Astrocyte of the spinal cord (primary cell): ENCODE measurements at regions not wholly inside any gene's neighbourhood (a gene's known extent, or its start where the extent isn't known, plus 50 kb on each side); places are given as distances from the start of the nearest gene placed in this dataset.

Source experiments
- DNase-seq: peaks from one replicate; pipeline ENCODE4 v3.0.0; 2011; ENCODE audit warnings: low read depth, low spot score
- H3K4me3 ChIP-seq: 2 replicates; pipeline ENCODE4 v1.5.1; 2011; ENCODE audit warnings: low read depth, mild to moderate bottlenecking, low read length, moderate library complexity
- in situ Hi-C: cut with HindIII; loops from 2 replicates; pipeline ENCODE4 v1.10.0; 2017; ENCODE audit warnings: low sequenced_read_pairs
- TF ChIP-seq, protein P1 (sequence below): IDR thresholded peaks from 2 replicates; pipeline ENCODE4 v1.5.1; 2012; ENCODE audit warnings: low read depth, mild to moderate bottlenecking, low read length, inconsistent platforms

DNA sequence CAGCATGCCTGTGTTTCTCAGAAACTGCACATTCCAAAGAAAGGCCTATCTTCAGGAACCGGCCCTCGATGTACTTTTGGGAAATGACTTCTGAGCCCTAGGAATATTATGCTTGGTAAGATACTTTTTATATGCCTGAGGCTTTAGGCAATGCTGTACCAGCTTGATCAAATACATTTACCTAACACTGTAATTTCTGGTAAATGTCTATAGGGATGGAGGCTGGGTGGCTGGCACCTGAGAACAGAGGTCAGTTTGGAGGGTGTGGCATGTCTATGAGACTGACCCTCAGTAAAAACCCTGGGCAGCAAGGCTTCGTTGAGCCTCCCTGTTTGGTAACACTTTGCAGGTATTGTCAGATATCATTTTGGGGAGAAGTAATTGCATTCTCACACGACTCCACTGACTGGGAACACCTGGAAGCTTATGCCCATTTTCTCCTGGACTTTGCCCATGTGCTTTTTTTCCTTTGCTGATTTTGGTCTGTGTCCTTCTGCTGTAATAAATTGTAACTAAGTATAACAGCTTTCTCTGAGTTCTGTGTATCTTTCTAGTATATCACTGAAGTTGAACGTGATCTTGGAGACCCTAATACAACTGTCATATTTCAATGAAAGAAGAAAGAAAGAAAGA lies 1339.1 kb downstream of the OLFM4 start:
- H3K4me3 ChIP-seq, result no peak overlapping the region
- in situ Hi-C loops, result no loop called here
- DNase-seq, result no peak
- TF ChIP-seq, protein P1, sequence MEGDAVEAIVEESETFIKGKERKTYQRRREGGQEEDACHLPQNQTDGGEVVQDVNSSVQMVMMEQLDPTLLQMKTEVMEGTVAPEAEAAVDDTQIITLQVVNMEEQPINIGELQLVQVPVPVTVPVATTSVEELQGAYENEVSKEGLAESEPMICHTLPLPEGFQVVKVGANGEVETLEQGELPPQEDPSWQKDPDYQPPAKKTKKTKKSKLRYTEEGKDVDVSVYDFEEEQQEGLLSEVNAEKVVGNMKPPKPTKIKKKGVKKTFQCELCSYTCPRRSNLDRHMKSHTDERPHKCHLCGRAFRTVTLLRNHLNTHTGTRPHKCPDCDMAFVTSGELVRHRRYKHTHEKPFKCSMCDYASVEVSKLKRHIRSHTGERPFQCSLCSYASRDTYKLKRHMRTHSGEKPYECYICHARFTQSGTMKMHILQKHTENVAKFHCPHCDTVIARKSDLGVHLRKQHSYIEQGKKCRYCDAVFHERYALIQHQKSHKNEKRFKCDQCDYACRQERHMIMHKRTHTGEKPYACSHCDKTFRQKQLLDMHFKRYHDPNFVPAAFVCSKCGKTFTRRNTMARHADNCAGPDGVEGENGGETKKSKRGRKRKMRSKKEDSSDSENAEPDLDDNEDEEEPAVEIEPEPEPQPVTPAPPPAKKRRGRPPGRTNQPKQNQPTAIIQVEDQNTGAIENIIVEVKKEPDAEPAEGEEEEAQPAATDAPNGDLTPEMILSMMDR, result no peak

DNA sequence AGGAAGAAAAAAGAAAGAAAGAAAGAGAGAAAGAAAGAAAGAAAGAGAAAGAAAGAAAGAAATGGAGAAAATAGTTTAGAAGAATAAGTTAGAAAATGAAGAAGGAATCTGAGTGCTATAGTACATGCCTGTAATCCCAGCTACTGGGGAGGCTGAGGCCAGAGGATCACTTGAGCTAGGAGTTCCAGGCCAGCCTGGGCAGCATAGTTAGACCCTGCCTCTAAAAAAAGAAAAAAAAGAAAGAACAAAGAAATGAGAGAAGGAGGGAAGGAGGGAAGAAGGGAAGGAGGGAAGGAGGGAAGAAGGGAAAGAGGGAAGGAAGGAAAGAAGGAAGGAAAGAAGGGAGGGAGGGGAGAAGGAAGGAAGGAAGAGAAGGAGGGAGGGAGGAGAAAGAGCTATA lies 1339.8 kb downstream of the OLFM4 start:
- TF ChIP-seq, protein P1, result no peak
- DNase-seq, result no peak
- in situ Hi-C loops, result no loop called here
- H3K4me3 ChIP-seq, result no peak overlapping the region

DNA sequence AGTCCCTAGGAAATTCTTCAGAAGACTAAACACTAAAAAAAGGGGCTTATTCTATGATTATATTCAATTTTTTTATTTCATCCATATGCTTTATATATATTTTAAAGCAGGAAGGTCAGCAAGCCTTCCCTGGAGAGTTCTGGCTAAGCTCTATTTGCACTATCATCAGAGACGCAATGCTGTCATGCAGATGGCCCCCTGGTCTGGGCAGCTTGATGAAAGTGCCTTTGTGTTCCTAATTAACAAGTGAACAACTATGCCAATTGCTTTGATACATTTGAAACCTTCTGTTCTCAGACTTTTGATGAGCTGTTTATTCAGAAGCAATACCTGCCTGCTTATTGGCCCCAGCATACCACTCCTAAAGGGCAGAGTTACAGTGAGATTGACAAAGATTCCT lies 1344.6 kb downstream of the OLFM4 start:
- DNase-seq, result no peak
- H3K4me3 ChIP-seq, result no peak overlapping the region
- TF ChIP-seq, protein P1, result no peak
- in situ Hi-C loops, result no loop called here

DNA sequence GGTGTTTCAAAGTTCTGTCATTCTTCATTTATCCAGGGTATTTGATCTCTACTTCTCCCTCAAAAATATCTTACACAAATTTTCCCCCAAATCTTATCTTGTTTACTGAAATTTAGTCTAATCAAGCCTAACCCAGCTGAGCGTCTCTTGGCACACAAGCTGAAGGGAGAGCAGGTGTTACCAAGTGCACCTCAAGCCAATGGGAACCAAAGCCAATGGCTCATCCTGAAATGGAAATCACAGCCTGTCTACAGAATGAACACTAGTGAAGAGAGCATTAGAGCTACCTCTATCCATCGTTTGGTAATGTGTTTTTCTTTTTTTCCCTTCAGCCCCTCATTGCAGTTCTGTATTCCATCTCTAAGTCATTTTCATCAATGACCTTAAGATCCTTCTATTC lies 1350.8 kb downstream of the OLFM4 start:
- no peak overlapping the region for H3K4me3 ChIP-seq
- in situ Hi-C loops, result no loop called here
- DNase-seq, result no peak
- TF ChIP-seq, protein P1, result no peak

- no peak overlapping the region for H3K4me3 ChIP-seq
- in situ Hi-C loops, result no loop called here
- no peak for DNase-seq
- TF ChIP-seq, protein P1, result no peak
Observed at GRCh38 chr13:54383604-54384003, 1355.0 kb downstream of the OLFM4 start.

DNA sequence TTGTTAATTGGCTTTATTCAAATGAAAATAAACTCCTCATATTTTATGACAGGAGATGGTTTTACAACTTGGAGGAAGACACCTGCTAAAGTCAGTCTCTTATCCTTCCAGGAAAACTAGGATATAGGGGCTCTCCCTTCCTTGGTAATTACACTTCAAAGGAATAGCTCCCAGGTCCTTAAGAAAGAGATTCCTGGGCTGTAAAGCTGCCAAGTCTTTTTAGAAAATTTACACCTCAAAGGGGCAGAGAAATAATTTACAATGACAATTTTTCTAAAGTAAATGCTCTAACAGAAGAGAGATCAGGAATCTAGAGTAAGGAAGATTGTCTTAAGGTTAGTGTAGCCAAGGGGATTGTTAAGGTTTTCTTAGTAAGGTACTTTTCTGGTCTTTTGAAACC lies 1359.0 kb downstream of the OLFM4 start:
- no peak for DNase-seq
- H3K4me3 ChIP-seq, result no peak overlapping the region
- in situ Hi-C loops, result no loop called here
- TF ChIP-seq, protein P1, result no peak
